ENCODE measurements at regions not wholly inside any gene's neighbourhood (a gene's known extent, or its start where the extent isn't known, plus 50 kb on each side); places are given as distances from the start of the nearest gene placed in this dataset.

DNA sequence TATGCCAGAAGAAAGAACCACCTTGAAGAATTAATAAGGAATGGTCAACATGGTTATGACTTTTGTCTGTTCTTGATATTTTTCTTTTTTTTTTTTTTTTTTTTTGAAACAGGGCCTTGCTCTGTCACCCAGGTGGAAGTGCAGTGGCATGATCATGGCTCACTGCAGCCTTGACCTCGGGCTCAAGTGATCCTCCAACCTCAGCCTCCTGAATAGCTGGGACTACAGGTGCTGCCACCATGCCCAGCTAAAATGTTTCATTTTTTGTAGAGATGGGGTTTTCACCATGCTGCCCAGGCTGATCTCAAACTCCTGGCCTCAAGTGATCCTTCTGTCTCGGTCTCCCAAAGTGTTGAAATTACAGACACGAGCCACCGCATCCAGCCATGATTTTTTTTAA is 53.4 kb upstream of the ACSL3 start:
- TF ChIP-seq, protein P1, sequence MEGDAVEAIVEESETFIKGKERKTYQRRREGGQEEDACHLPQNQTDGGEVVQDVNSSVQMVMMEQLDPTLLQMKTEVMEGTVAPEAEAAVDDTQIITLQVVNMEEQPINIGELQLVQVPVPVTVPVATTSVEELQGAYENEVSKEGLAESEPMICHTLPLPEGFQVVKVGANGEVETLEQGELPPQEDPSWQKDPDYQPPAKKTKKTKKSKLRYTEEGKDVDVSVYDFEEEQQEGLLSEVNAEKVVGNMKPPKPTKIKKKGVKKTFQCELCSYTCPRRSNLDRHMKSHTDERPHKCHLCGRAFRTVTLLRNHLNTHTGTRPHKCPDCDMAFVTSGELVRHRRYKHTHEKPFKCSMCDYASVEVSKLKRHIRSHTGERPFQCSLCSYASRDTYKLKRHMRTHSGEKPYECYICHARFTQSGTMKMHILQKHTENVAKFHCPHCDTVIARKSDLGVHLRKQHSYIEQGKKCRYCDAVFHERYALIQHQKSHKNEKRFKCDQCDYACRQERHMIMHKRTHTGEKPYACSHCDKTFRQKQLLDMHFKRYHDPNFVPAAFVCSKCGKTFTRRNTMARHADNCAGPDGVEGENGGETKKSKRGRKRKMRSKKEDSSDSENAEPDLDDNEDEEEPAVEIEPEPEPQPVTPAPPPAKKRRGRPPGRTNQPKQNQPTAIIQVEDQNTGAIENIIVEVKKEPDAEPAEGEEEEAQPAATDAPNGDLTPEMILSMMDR (conservative IDR thresholded peaks at IDR 0.05): no peak
- H3K9me3 ChIP-seq (ENCODE audit: control insufficient read depth, low read depth, low read length): no peaks in the 10 kb centered on the region
- no peak for DNase-seq
- H3K4ac ChIP-seq (ENCODE audit: low read depth, low read length): no peak overlapping the region
- H3K23me2 ChIP-seq (ENCODE audit: insufficient read length, low read depth, low read length, poor library complexity, severe bottlenecking): no peaks in the 10 kb centered on the region
- H3K4me1 Mint-ChIP-seq: no peaks in the 10 kb centered on the region
- H2BK15ac ChIP-seq (ENCODE audit: low read depth, low read length): no peak overlapping the region
- no peak overlapping the region for H2BK5ac ChIP-seq (ENCODE audit: insufficient read length, low read length)
- H3K56ac ChIP-seq (ENCODE audit: insufficient read length, low read depth, low read length): no peak overlapping the region
- no peak overlapping the region for H2AFZ ChIP-seq (ENCODE audit: low read length)
- H3K27ac Mint-ChIP-seq: no peak overlapping the region
- no peak overlapping the region for H2BK12ac ChIP-seq (ENCODE audit: insufficient read length, low read depth, low read length)
- H3K18ac ChIP-seq (ENCODE audit: insufficient read length, low read depth, low read length): no peak overlapping the region
- H3K9ac ChIP-seq (ENCODE audit: extremely low read depth, insufficient read length, low read length): no peak overlapping the region
- no peaks in the 10 kb centered on the region for H3K27me3 ChIP-seq (ENCODE audit: insufficient read depth, low read length)
- H3K14ac ChIP-seq (ENCODE audit: insufficient read depth, low read length): no peak overlapping the region
- H2BK20ac ChIP-seq (ENCODE audit: low read depth, low read length, poor library complexity, severe bottlenecking): no peak overlapping the region
- no peaks in the 10 kb centered on the region for H4K20me1 ChIP-seq (ENCODE audit: control insufficient read depth, insufficient read depth, insufficient read length)
- no peak overlapping the region for H3K27ac ChIP-seq (ENCODE audit: insufficient read length, low read depth, low read length)
- no peak overlapping the region for H4K5ac ChIP-seq (ENCODE audit: insufficient read length, low read depth, low read length)
- no peak overlapping the region for H3K23ac ChIP-seq (ENCODE audit: insufficient read length, low read depth, low read length)
- no peaks in the 10 kb centered on the region for H3K36me3 Mint-ChIP-seq (ENCODE audit: insufficient read depth in 1 of 3, low read depth in 3 of 3)
- no peak overlapping the region for H4K8ac ChIP-seq (replicated peaks; ENCODE audit: insufficient read length, low read depth, low read length)
- no peak overlapping the region for H2BK120ac ChIP-seq (ENCODE audit: low read depth, low read length, poor library complexity, severe bottlenecking)
- H3K4me3 Mint-ChIP-seq: no peak overlapping the region
- H4K91ac ChIP-seq (ENCODE audit: insufficient read length, low read depth, low read length): no peak overlapping the region
- no peak overlapping the region for H3K4me2 ChIP-seq (ENCODE audit: insufficient read depth, insufficient read length, low read length)
- no CpG with 5 or more reads among the region's 4 CpGs for WGBS (ENCODE audit: extremely low coverage, insufficient read length, low lambda C conversion rate)
- H2AK5ac ChIP-seq (ENCODE audit: insufficient read length, low read length): no peak overlapping the region
- H3K27me3 Mint-ChIP-seq (ENCODE audit: low read depth): 0 out of 2 replicates have a peak, but pooled peaks cover 1% of the 10 kb centered on the region
- H3K79me2 ChIP-seq (ENCODE audit: insufficient read depth, low read length): no peaks in the 10 kb centered on the region
- no peaks in the 10 kb centered on the region for H3K9me3 Mint-ChIP-seq
- no peaks in the 10 kb centered on the region for H3K4me1 ChIP-seq (ENCODE audit: insufficient read depth, low read length)
- H3T11ph ChIP-seq (ENCODE audit: low read length): no peak overlapping the region
- no peaks in the 10 kb centered on the region for H3K79me1 ChIP-seq (ENCODE audit: insufficient read depth, low read depth, low read length, poor library complexity, severe bottlenecking)

All from H9 (cell line).